Bronchial epithelial cell (primary cell): ENCODE measurements at regions not wholly inside any gene's neighbourhood (a gene's known extent, or its start where the extent isn't known, plus 50 kb on each side); places are given as distances from the start of the nearest gene placed in this dataset.

Experiments used
- DNase-seq: peaks from one replicate; pipeline ENCODE4 v3.0.0-alpha.2; 2010; ENCODE audit warnings: low read depth
- FAIRE-seq: peaks from 2 replicates; lab custom pipeline; 2011; peaks lifted over from hg19 to GRCh38; lab: Jason Lieb, UNC
- H3K27me3 ChIP-seq: 2 replicates; pipeline ENCODE4 v1.5.1; 2011; ENCODE audit warnings: low read length; ENCODE audit not compliant: control insufficient read depth, insufficient read depth
- H3K36me3 ChIP-seq: 2 replicates; pipeline ENCODE4 v1.5.1; 2011; ENCODE audit warnings: low read length; ENCODE audit not compliant: control insufficient read depth, insufficient read depth
- H3K4me3 ChIP-seq: 2 replicates; pipeline ENCODE4 v1.5.1; 2011; ENCODE audit warnings: mild to moderate bottlenecking, low read depth, low read length, control low read depth
- TF ChIP-seq, protein P1 (sequence below): IDR thresholded peaks from 2 replicates; pipeline ENCODE4 v1.5.1; 2011; ENCODE audit warnings: mild to moderate bottlenecking, moderate library complexity, low read length, control low read depth, inconsistent platforms; ENCODE audit not compliant: insufficient read depth, severe bottlenecking

DNA sequence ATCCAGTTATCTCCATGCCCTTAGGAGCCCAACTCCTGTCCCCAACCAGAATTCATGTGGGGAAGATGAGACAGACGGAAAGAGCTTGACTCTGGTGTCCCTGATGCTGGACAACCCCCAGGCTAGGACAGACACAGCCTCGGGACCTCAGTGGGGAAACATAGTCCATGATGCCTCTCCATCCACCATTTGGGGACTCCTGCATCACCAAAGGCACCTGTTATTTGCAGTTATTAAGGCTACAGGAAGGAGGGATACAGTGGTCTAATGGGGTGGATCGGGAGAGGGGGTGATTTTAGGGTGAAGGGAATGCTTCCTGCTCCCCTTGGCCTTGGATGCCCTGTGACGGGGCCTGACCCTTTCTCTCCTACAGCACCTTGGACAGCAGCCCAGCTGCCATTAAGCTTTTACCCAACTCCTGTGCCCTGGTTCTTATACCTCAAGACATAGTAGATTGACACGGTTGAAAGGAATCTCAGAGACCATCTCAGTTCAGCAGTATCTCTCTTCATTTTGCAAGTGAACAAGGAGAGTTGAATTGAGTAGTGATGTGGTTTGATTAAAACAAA is 111.6 kb downstream of the MATN1 start:
- H3K4me3 ChIP-seq: no peak overlapping the region
- DNase-seq (no peak), FAIRE-seq (no peak)
- TF ChIP-seq, protein P1, sequence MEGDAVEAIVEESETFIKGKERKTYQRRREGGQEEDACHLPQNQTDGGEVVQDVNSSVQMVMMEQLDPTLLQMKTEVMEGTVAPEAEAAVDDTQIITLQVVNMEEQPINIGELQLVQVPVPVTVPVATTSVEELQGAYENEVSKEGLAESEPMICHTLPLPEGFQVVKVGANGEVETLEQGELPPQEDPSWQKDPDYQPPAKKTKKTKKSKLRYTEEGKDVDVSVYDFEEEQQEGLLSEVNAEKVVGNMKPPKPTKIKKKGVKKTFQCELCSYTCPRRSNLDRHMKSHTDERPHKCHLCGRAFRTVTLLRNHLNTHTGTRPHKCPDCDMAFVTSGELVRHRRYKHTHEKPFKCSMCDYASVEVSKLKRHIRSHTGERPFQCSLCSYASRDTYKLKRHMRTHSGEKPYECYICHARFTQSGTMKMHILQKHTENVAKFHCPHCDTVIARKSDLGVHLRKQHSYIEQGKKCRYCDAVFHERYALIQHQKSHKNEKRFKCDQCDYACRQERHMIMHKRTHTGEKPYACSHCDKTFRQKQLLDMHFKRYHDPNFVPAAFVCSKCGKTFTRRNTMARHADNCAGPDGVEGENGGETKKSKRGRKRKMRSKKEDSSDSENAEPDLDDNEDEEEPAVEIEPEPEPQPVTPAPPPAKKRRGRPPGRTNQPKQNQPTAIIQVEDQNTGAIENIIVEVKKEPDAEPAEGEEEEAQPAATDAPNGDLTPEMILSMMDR: no peak
- H3K27me3 ChIP-seq: no peaks in the 10 kb centered on the region
- H3K36me3 ChIP-seq: no peaks in the 10 kb centered on the region

DNA sequence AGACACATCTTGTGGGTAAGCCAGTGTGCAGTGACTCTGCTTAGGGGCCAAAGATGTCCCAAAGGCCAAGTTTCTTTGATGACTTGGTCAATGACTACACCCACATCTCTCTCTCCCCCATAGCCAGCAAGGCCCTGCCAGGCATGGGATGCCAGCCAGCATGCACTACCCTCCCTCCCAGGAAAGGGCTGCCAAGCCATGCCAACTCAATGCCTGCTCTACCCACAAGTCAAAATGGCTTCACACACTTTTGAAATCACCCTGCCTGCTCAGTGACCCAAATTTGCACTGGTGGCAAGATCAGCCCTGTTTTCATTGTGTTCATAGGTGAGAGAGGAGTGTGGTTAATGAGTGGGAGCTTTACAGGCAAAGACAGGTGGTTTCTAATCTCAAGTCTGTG is 112.5 kb downstream of the MATN1 start:
- TF ChIP-seq, protein P1: no peak
- FAIRE-seq: no peak
- no peaks in the 10 kb centered on the region for H3K36me3 ChIP-seq

DNA sequence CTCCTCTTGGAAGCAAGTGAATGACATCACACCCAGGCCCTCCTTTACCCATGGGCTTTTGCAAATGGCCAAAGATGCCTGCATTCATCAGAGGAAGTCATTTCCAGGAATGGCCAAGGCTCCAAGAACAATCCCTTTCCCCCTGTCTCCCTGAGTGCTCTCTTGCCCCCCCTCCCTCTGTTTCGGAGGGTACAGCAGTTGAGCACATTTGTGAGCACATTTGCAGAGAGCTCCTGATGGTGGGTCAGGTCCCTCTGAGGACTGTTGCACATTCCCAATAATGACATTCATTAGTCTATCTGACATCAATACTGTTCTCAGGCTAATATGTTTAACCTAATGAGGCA is 113.4 kb downstream of the MATN1 start:
- no peak overlapping the region for H3K4me3 ChIP-seq
- no peak for FAIRE-seq
- H3K27me3 ChIP-seq: no peaks in the 10 kb centered on the region
- no peak for DNase-seq
- TF ChIP-seq, protein P1: no peak
- H3K36me3 ChIP-seq: no peaks in the 10 kb centered on the region

More for the DNA sequence above, 112.5 kb downstream of the MATN1 start:
- H3K4me3 ChIP-seq: no peak overlapping the region
- DNase-seq: no peak
- H3K27me3 ChIP-seq: no peaks in the 10 kb centered on the region

DNA sequence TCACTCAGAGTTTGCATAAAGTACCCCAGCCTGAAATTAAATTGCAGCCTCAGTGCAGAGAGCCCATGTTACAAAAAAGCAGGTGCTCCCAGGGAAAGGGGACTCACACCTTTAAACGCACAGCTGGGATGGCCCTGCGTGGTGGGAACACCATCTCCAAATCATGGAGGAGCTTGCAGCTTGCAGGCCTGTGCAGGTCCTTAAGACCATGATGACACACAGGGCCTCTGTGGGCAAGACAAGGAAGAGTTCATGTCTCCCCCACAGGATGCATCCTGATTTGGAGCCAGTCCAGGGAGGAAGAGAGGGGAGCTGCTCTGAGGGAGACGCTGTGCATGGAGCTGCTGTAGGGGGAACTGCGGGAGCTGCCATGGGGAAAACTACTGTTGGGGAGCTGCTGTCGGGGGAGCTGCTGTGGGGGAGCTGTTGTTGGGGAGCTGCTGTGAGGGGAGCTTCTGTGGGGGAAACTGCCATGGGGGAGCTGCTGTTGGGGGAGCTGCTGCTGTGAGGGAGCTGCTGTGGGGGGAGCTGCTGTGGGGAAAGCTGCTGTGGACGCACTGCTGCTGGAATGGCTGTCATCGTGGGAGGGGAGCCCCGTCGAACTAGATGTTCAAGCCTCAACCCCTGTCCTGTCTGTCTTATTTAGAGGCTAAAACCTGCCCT is 113.9 kb downstream of the MATN1 start:
- Histone ChIP-seq H3K36me3 (no peaks in the 10 kb centered on the region), H3K4me3 (no peak overlapping the region), H3K27me3 (no peaks in the 10 kb centered on the region)
- peak; percentile 21 for DNase-seq
- FAIRE-seq: no peak
- TF ChIP-seq, protein P1: no peak

DNA sequence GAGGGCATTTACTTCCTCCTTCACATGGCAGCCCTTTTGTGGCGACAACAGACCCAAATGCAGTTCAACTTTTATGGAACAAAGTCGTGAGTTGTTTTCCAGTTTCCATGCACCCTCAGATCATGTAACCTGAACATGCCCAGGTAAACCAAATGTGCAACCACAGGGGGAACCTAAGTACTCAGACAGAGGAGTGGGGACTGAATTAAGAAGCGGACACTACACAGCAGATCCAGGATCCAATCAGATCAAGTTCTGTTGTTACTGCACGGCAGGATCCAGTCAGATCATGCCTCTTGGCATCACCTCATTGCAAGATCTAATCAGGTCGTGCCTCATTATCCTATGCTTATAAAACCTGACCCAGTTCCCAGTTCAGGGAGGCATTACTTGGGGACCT is 115.7 kb downstream of the MATN1 start:
- DNase-seq (no peak), FAIRE-seq (peak; percentile 7)
- H3K36me3 ChIP-seq: no peaks in the 10 kb centered on the region
- H3K27me3 ChIP-seq: no peaks in the 10 kb centered on the region
- TF ChIP-seq, protein P1: no peak
- no peak overlapping the region for H3K4me3 ChIP-seq

DNA sequence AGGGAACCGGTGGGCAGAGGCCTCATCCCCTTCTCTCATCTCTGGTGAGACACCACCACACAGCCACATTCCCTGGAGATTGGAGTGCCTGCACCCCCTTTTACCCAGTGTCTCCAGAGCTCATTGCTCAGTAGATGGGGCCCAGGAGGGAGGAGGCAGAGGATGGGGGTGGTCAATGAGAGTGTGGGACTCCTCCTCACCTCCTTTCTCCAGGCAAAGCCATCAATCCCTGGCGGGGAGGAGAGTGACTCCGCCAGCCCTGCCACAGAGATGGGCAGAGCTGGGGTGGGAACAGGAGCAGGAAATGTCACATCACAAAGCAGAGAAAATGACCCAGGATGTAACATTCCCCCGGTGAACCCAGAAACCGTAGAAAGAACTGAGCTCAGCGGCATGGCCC is 117.2 kb downstream of the MATN1 start:
- DNase-seq (no peak), FAIRE-seq (no peak)
- Histone ChIP-seq H3K4me3 (no peak overlapping the region), H3K36me3 (no peaks in the 10 kb centered on the region), H3K27me3 (no peaks in the 10 kb centered on the region)
- TF ChIP-seq, protein P1: no peak
